H9 (cell line): ENCODE measurements at regions not wholly inside any gene's neighbourhood (a gene's known extent, or its start where the extent isn't known, plus 50 kb on each side); places are given as distances from the start of the nearest gene placed in this dataset.

ENCODE experiments used
- DNase-seq: peaks from one replicate; pipeline ENCODE4 v3.0.0-alpha.2; 2017
- H2AFZ ChIP-seq: one replicate; pipeline ENCODE4 v1.6.1; 2013; ENCODE audit warnings: mild to moderate bottlenecking, low read length, control low read depth, moderate library complexity
- H2AK5ac ChIP-seq: 2 replicates; pipeline ENCODE4 v1.6.1; 2013; ENCODE audit warnings: low read length, control low read depth, mixed read lengths; ENCODE audit not compliant: insufficient read length
- H2BK120ac ChIP-seq: one replicate; pipeline ENCODE4 v1.6.1; 2013; ENCODE audit warnings: low read depth, mild to moderate bottlenecking, low read length, control low read depth, inconsistent platforms; ENCODE audit not compliant: poor library complexity, severe bottlenecking
- H2BK12ac ChIP-seq: 2 replicates; pipeline ENCODE4 v1.6.1; 2013; ENCODE audit warnings: low read length, control low read depth, mixed read lengths, low read depth; ENCODE audit not compliant: insufficient read length
- H2BK15ac ChIP-seq: 2 replicates; pipeline ENCODE4 v1.6.1; 2013; ENCODE audit warnings: low read depth, low read length, control low read depth
- H2BK20ac ChIP-seq: one replicate; pipeline ENCODE4 v1.6.1; 2013; ENCODE audit warnings: low read depth, mild to moderate bottlenecking, low read length, control low read depth, inconsistent platforms; ENCODE audit not compliant: poor library complexity, severe bottlenecking
- H2BK5ac ChIP-seq: 2 replicates; pipeline ENCODE4 v1.6.1; 2013; ENCODE audit warnings: low read length, control low read depth, mixed read lengths; ENCODE audit not compliant: insufficient read length
- H3K14ac ChIP-seq: 2 replicates; pipeline ENCODE4 v1.6.1; 2013; ENCODE audit warnings: low read length, control low read depth; ENCODE audit not compliant: insufficient read depth
- H3K18ac ChIP-seq: 2 replicates; pipeline ENCODE4 v1.6.1; 2013; ENCODE audit warnings: low read depth, mild to moderate bottlenecking, mixed read lengths, low read length, control low read depth; ENCODE audit not compliant: insufficient read length
- H3K23ac ChIP-seq: 2 replicates; pipeline ENCODE4 v1.6.1; 2013; ENCODE audit warnings: low read length, control low read depth, mixed read lengths, low read depth; ENCODE audit not compliant: insufficient read length
- H3K23me2 ChIP-seq: 2 replicates; pipeline ENCODE4 v1.6.1; 2013; ENCODE audit warnings: low read depth, mild to moderate bottlenecking, mixed read lengths, low read length, control low read depth; ENCODE audit not compliant: insufficient read length, poor library complexity, severe bottlenecking
- H3K27ac ChIP-seq: 2 replicates; pipeline ENCODE4 v1.5.1; 2013; ENCODE audit warnings: low read length, control low read depth, mixed read lengths, low read depth; ENCODE audit not compliant: insufficient read length
- H3K27me3 ChIP-seq: 2 replicates; pipeline ENCODE4 v1.6.1; 2013; ENCODE audit warnings: low read length, control low read depth, inconsistent platforms; ENCODE audit not compliant: insufficient read depth
- H3K4ac ChIP-seq: 2 replicates; pipeline ENCODE4 v1.6.1; 2013; ENCODE audit warnings: low read depth, mild to moderate bottlenecking, control low read depth, inconsistent platforms, low read length, moderate library complexity
- H3K4me1 ChIP-seq: 2 replicates; pipeline ENCODE4 v1.6.1; 2013; ENCODE audit warnings: low read length, control low read depth, inconsistent platforms; ENCODE audit not compliant: insufficient read depth
- H3K4me2 ChIP-seq: 2 replicates; pipeline ENCODE4 v1.6.1; 2013; ENCODE audit warnings: low read length, control low read depth, mixed read lengths; ENCODE audit not compliant: insufficient read length, insufficient read depth
- H3K56ac ChIP-seq: 2 replicates; pipeline ENCODE4 v1.6.1; 2013; ENCODE audit warnings: low read depth, mild to moderate bottlenecking, mixed read lengths, low read length, control low read depth; ENCODE audit not compliant: insufficient read length
- H3K79me1 ChIP-seq: 2 replicates; pipeline ENCODE4 v1.6.1; 2013; ENCODE audit warnings: low read depth, mild to moderate bottlenecking, moderate library complexity, low read length, control low read depth, inconsistent platforms; ENCODE audit not compliant: insufficient read depth, poor library complexity, severe bottlenecking
- H3K79me2 ChIP-seq: 2 replicates; pipeline ENCODE4 v1.6.1; 2013; ENCODE audit warnings: low read length, control low read depth, inconsistent platforms; ENCODE audit not compliant: insufficient read depth
- H3K9ac ChIP-seq: 2 replicates; pipeline ENCODE4 v1.6.1; 2013; ENCODE audit warnings: low read length, control low read depth, mixed read lengths; ENCODE audit not compliant: insufficient read length; ENCODE audit errors: extremely low read depth
- H3K9me3 ChIP-seq: one replicate; pipeline ENCODE4 v1.6.1; 2013; ENCODE audit warnings: low read depth, low read length, inconsistent platforms; ENCODE audit not compliant: control insufficient read depth
- H3T11ph ChIP-seq: one replicate; pipeline ENCODE4 v1.6.1; 2013; ENCODE audit warnings: mild to moderate bottlenecking, low read length, control low read depth, inconsistent platforms
- H4K20me1 ChIP-seq: one replicate; pipeline ENCODE4 v1.6.1; 2013; ENCODE audit not compliant: control insufficient read depth, insufficient read length, insufficient read depth
- H4K5ac ChIP-seq: 2 replicates; pipeline ENCODE4 v1.6.1; 2013; ENCODE audit warnings: low read depth, mild to moderate bottlenecking, mixed read lengths, low read length, control low read depth; ENCODE audit not compliant: insufficient read length
- H4K8ac ChIP-seq: replicated peaks from 2 replicates; pipeline ENCODE4 v1.6.1; 2013; ENCODE audit warnings: low read length, control low read depth, mixed read lengths, low read depth; ENCODE audit not compliant: insufficient read length
- H4K91ac ChIP-seq: 2 replicates; pipeline ENCODE4 v1.6.1; 2013; ENCODE audit warnings: low read depth, mild to moderate bottlenecking, moderate library complexity, mixed read lengths, low read length, control low read depth; ENCODE audit not compliant: insufficient read length
- H3K27ac Mint-ChIP-seq, 3 experiments: 2 replicates in 2 of 3; 3 replicates in 1 of 3; pipeline ENCODE4 v1.8.0; 2020 to 2021; ENCODE audit warnings: mixed read lengths in 3 of 3, mild to moderate bottlenecking in 1 of 3, moderate library complexity in 1 of 3
- H3K27me3 Mint-ChIP-seq: 2 replicates; pipeline ENCODE4 v1.8.0; 2021; ENCODE audit warnings: low read depth, mild to moderate bottlenecking, moderate library complexity, mixed read lengths
- H3K36me3 Mint-ChIP-seq, 3 experiments: 2 replicates in 2 of 3; 3 replicates in 1 of 3; pipeline ENCODE4 v1.8.0; 2020 to 2021; ENCODE audit warnings: low read depth in 3 of 3, mixed read lengths in 3 of 3; ENCODE audit not compliant: insufficient read depth in 1 of 3
- H3K4me1 Mint-ChIP-seq, 2 experiments: 2 replicates each; pipeline ENCODE4 v1.8.0; 2020; ENCODE audit warnings: mixed read lengths in 2 of 2
- H3K4me3 Mint-ChIP-seq, 2 experiments: 2 replicates in 1 of 2; 3 replicates in 1 of 2; pipeline ENCODE4 v1.8.0; 2020 to 2021; ENCODE audit warnings: mild to moderate bottlenecking in 2 of 2, mixed read lengths in 2 of 2, moderate library complexity in 1 of 2
- H3K9me3 Mint-ChIP-seq, 2 experiments: 2 replicates in 1 of 2; 3 replicates in 1 of 2; pipeline ENCODE4 v1.8.0; 2020; ENCODE audit warnings: mild to moderate bottlenecking in 2 of 2, mixed read lengths in 2 of 2, moderate library complexity in 1 of 2
- WGBS: extraction: QIAGEN DNeasy Blood & Tissue Kit; methylation state at CpG from one replicate; pipeline ENCODE4 v1.1.7; 2013; ENCODE audit warnings: missing lambda C conversion rate, low lambda C conversion rate, mixed read lengths; ENCODE audit not compliant: insufficient read length; ENCODE audit errors: extremely low coverage; 5-methylcytosine and 5-hydroxymethylcytosine counted together
- TF ChIP-seq, protein P1 (sequence below): fragments of 200-600 bp; sonication (generic); conservative IDR thresholded peaks from 3 replicates; pipeline ENCODE4 v1.8.0; 2021; ENCODE audit warnings: antibody characterized with exemption, mild to moderate bottlenecking

DNA sequence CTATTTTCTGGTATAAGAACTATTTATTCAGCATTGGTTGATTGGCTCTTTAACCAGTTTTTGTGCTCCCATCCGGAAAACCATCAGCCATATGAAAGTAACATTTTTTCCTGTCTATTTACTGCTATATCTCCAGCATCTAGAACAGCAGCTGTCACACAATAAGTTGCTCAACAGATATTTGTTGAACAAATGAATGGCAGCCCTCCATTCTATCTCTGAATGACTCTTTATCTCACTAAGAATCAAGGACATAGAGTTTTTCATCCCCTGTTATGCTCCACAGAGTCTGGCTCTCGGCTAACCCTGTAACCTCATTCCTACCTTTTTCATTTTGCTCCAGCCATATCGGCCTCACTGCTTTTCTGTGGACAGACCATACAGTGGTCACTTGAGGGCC is 145.5 kb downstream of the SLITRK6 start:
- Histone ChIP-seq H4K91ac (no peak overlapping the region), H4K5ac (no peak overlapping the region), H2BK120ac (no peak overlapping the region), H3K4ac (no peak overlapping the region), H3K4me2 (no peak overlapping the region), H3K9me3 (no peaks in the 10 kb centered on the region), H3K4me1 (no peaks in the 10 kb centered on the region), H2BK5ac (no peak overlapping the region), H2BK12ac (no peak overlapping the region), H3K9ac (no peak overlapping the region), H3K79me2 (no peaks in the 10 kb centered on the region), H2AK5ac (no peak overlapping the region), H2BK20ac (no peak overlapping the region), H3K23ac (no peak overlapping the region), H3T11ph (no peak overlapping the region), H3K18ac (no peak overlapping the region), H3K23me2 (no peaks in the 10 kb centered on the region), H4K8ac (no peak overlapping the region), H2BK15ac (no peak overlapping the region), H3K14ac (no peak overlapping the region), H4K20me1 (no peaks in the 10 kb centered on the region), H2AFZ (no peak overlapping the region), H3K79me1 (no peaks in the 10 kb centered on the region), H3K27me3 (no peaks in the 10 kb centered on the region), H3K27ac (no peak overlapping the region), H3K56ac (no peak overlapping the region)
- Mint-ChIP-seq H3K36me3 (no peaks in the 10 kb centered on the region), H3K4me3 (no peak overlapping the region), H3K27ac (no peak overlapping the region), H3K9me3 (no peaks in the 10 kb centered on the region), H3K27me3 (no peaks in the 10 kb centered on the region), H3K4me1 (peaks cover 0 to 5% of the 10 kb centered on the region in 2 experiments; a peak in 1 of 4 replicates)
- no peak for DNase-seq
- WGBS, result no CpG with 5 or more reads among the region's 3 CpGs
- TF ChIP-seq, protein P1, sequence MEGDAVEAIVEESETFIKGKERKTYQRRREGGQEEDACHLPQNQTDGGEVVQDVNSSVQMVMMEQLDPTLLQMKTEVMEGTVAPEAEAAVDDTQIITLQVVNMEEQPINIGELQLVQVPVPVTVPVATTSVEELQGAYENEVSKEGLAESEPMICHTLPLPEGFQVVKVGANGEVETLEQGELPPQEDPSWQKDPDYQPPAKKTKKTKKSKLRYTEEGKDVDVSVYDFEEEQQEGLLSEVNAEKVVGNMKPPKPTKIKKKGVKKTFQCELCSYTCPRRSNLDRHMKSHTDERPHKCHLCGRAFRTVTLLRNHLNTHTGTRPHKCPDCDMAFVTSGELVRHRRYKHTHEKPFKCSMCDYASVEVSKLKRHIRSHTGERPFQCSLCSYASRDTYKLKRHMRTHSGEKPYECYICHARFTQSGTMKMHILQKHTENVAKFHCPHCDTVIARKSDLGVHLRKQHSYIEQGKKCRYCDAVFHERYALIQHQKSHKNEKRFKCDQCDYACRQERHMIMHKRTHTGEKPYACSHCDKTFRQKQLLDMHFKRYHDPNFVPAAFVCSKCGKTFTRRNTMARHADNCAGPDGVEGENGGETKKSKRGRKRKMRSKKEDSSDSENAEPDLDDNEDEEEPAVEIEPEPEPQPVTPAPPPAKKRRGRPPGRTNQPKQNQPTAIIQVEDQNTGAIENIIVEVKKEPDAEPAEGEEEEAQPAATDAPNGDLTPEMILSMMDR, result no peak
